HUES6 (cell line): ENCODE measurements at regions not wholly inside any gene's neighbourhood (a gene's known extent, or its start where the extent isn't known, plus 50 kb on each side); places are given as distances from the start of the nearest gene placed in this dataset.

Experiments used
- H3K27ac ChIP-seq: 2 replicates; pipeline ENCODE4 v1.7.0; 2013; ENCODE audit warnings: low read depth, mild to moderate bottlenecking, low read length, inconsistent platforms
- H3K27me3 ChIP-seq: 2 replicates; pipeline ENCODE4 v1.6.1; 2013; ENCODE audit warnings: low read length; ENCODE audit not compliant: control insufficient read depth, insufficient read depth
- H3K36me3 ChIP-seq: 2 replicates; pipeline ENCODE4 v1.6.1; 2013; ENCODE audit warnings: low read length; ENCODE audit not compliant: control insufficient read depth, insufficient read depth
- H3K4me1 ChIP-seq: 2 replicates; pipeline ENCODE4 v1.6.1; 2013; ENCODE audit warnings: low read length; ENCODE audit not compliant: control insufficient read depth, insufficient read depth
- H3K4me3 ChIP-seq: 2 replicates; pipeline ENCODE4 v1.5.1; 2013; ENCODE audit warnings: low read depth, low read length
- H3K9ac ChIP-seq: one replicate; pipeline ENCODE4 v1.6.1; 2013; ENCODE audit warnings: mild to moderate bottlenecking, low read length
- H3K9me3 ChIP-seq: 2 replicates; pipeline ENCODE4 v1.6.1; 2013; ENCODE audit warnings: low read depth, low read length; ENCODE audit not compliant: control insufficient read depth, insufficient read depth

DNA sequence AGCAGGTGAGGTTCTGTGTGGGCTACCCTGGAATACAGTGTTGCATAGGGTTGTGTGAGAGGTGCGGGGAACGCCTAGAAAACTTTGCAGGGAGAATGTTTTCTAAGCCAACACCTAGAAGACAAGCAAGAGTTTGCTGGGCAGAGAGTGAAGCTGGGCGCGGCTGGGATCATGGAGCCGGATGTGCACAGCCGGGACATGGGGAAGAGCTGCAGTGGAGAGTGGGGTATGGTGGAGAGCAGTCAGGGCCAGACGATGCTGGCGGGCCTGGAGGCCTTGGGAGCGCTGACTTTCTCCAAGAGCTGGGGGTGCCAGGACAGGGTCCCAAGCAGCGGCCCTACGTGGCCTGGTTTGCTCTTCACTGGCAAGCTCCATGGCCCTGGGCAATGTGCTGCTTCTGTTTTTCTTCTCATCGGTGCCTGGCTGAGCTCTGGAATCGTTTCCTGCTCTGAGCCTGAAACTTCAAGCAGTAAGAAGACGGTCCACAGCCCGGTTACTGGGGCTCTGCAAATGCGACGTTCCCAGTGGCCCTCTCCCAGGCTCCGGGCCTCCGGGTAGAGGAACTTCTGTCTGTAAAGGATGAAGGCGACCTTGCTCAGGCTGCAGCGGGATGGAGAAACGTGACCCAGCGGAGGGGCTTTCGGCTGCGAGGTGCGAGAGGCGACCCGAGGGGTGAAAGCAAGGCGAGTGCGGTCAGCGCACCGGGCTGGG, 51.9 kb upstream of the CD34 start:
- Histone ChIP-seq H3K27ac (peak overlapping the region; percentile 66), H3K9ac (peak overlapping the region; percentile 77), H3K27me3 (peaks cover 79% of the 10 kb centered on the region), H3K36me3 (no peaks in the 10 kb centered on the region), H3K4me1 (peaks cover 16% of the 10 kb centered on the region), H3K9me3 (no peaks in the 10 kb centered on the region), H3K4me3 (peak overlapping the region; percentile 70)
